ENCODE measurements at regions not wholly inside any gene's neighbourhood (a gene's known extent, or its start where the extent isn't known, plus 50 kb on each side); places are given as distances from the start of the nearest gene placed in this dataset.

DNA sequence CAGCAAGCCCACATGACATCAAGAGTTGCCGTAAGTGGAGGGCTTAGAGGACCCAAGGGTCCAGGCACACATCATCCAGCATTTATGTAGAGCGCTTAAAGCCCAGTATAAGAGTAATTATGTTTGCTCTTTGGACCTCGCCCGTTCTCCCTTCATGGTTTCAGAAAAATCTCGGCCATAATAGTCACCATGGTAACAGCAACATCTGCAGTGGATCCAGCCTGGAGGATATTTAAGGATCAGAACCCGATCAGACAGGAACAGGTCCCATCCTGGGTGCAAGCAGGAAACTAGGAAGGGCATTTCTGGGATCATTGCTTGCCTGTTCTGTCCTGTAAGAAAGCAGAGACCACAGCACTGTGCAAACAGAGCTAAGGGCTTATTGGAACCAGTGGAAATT is 89.9 kb upstream of the KAZN start:
- TF ChIP-seq ZFX (IDR thresholded peaks at IDR 0.05): no peak
- TF ChIP-seq, protein P1, sequence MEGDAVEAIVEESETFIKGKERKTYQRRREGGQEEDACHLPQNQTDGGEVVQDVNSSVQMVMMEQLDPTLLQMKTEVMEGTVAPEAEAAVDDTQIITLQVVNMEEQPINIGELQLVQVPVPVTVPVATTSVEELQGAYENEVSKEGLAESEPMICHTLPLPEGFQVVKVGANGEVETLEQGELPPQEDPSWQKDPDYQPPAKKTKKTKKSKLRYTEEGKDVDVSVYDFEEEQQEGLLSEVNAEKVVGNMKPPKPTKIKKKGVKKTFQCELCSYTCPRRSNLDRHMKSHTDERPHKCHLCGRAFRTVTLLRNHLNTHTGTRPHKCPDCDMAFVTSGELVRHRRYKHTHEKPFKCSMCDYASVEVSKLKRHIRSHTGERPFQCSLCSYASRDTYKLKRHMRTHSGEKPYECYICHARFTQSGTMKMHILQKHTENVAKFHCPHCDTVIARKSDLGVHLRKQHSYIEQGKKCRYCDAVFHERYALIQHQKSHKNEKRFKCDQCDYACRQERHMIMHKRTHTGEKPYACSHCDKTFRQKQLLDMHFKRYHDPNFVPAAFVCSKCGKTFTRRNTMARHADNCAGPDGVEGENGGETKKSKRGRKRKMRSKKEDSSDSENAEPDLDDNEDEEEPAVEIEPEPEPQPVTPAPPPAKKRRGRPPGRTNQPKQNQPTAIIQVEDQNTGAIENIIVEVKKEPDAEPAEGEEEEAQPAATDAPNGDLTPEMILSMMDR (conservative IDR thresholded peaks at IDR 0.05): no peak

Measured in C4-2B (cell line).